Heart left ventricle (tissue), 13 donors: ENCODE measurements at regions not wholly inside any gene's neighbourhood (a gene's known extent, or its start where the extent isn't known, plus 50 kb on each side); places are given as distances from the start of the nearest gene placed in this dataset.

Experiments
- POLR2A ChIP-seq, 2 donors: fragments of 450-650 bp; IDR thresholded peaks; one replicate each; pipeline ENCODE4 v1.6.1; 2017; ENCODE audit warnings: antibody characterized with exemption in 2 of 2, mild to moderate bottlenecking in 2 of 2, moderate library complexity in 2 of 2
- TF ChIP-seq, protein P1 (sequence below), 12 donors: fragments of 200-600 bp; sonication (generic) in 4 of 12; IDR thresholded peaks; one replicate each; pipeline versions ENCODE4 v1.5.0 to v1.8.0; 2018 to 2022; ENCODE audit warnings: antibody characterized with exemption in 12 of 12, mild to moderate bottlenecking in 5 of 12
- donor health status: ischemic (EF 13 %, LVEDD 7.1; RV severe dilation, severe dysfunction).
- donor health status: DM: no; HTN: yes; CAD: no.
- donor health status: DM: no; HTN: no; CAD: no.
- donor health status: ischemic (EF 25% LVEDD 6.9; RV normal size, moderate dysfunction).
- donor health status: ischemic (EF 25% LVEDD 5.7; RV mildly dilated, moderate dysfunction).
- donor health status: ischemic (EF 35%, LVEDD 5.7; RV mildly dilated, moderate dysfunction).
- donor health status: nonischemic (EF 11% LVEDD 7.7; RV severe dilation, severe dysfunction).
- donor health status: DM: yes; HTN: yes; CAD: no.
- donor health status: PGD.
- donor health status: ischemic (EF 29% LVEDD 5.4; RV normal size, mild dysfunction).
- donor health status: nonischemic (EF 23%, LVEDD 6.1; RV moderate dilation, normal function).

DNA sequence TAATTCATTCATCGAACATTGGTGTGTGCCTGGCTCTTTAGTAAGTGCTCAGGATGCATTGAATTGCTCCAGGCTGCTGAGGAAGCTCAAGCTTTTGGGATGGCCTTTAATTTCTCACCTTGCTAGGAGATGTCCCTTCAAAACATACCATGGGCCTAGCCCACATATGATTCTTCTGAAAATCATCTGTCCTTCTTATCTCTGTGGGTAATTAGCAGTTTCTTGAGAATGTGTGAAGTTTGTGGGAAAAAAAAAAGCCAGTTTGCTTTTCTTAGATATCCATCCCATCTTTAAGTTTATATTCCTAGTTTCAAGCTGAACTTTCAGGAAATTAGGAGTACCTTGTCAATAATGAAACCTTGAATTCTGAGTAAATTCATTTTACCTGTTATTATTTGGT lies 532.3 kb upstream of the SUCLG2 start:
- TF ChIP-seq POLR2A (IDR thresholded peaks at IDR 0.05), result no peak
- TF ChIP-seq, protein P1, sequence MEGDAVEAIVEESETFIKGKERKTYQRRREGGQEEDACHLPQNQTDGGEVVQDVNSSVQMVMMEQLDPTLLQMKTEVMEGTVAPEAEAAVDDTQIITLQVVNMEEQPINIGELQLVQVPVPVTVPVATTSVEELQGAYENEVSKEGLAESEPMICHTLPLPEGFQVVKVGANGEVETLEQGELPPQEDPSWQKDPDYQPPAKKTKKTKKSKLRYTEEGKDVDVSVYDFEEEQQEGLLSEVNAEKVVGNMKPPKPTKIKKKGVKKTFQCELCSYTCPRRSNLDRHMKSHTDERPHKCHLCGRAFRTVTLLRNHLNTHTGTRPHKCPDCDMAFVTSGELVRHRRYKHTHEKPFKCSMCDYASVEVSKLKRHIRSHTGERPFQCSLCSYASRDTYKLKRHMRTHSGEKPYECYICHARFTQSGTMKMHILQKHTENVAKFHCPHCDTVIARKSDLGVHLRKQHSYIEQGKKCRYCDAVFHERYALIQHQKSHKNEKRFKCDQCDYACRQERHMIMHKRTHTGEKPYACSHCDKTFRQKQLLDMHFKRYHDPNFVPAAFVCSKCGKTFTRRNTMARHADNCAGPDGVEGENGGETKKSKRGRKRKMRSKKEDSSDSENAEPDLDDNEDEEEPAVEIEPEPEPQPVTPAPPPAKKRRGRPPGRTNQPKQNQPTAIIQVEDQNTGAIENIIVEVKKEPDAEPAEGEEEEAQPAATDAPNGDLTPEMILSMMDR (IDR thresholded peaks at IDR 0.05), result no peak
